ENCODE measurements at regions not wholly inside any gene's neighbourhood (a gene's known extent, or its start where the extent isn't known, plus 50 kb on each side); places are given as distances from the start of the nearest gene placed in this dataset.
"Not testable (repeated sequence)": the region's sequence is repeated elsewhere in the genome, so short reads cannot be mapped to it uniquely, and the experiment has no call there.

- DNase-seq (ENCODE audit: low read depth, low spot score) = no peak
Observed at GRCh38 chr3:178195824-178196223, 340.4 kb upstream of the KCNMB2 start.

- no peak for DNase-seq (ENCODE audit: low read depth, low spot score)
Observed at GRCh38 chr3:178198329-178198728, 337.9 kb upstream of the KCNMB2 start.

GRCh38 chr3:178200316-178200715 is 335.9 kb upstream of the KCNMB2 start:
- no peak for DNase-seq (ENCODE audit: low read depth, low spot score)

GRCh38 chr3:178201714-178202113 is 334.5 kb upstream of the KCNMB2 start:
- DNase-seq (ENCODE audit: low read depth, low spot score) = no peak

- no peak for DNase-seq (ENCODE audit: low read depth, low spot score)
Observed at GRCh38 chr3:178202194-178202593, 334.0 kb upstream of the KCNMB2 start.

GRCh38 chr3:178203165-178203564 is 333.1 kb upstream of the KCNMB2 start:
- no peak for DNase-seq (ENCODE audit: low read depth, low spot score)

- DNase-seq (ENCODE audit: low read depth, low spot score) = no peak
Observed at GRCh38 chr3:178203650-178204049, 332.6 kb upstream of the KCNMB2 start.

GRCh38 chr3:178205740-178206139 is 330.5 kb upstream of the KCNMB2 start:
- no peak for DNase-seq (ENCODE audit: low read depth, low spot score)

GRCh38 chr3:178206521-178206920 is 329.7 kb upstream of the KCNMB2 start:
- DNase-seq (ENCODE audit: low read depth, low spot score) = no peak

- not testable (repeated sequence) for DNase-seq (ENCODE audit: low read depth, low spot score)
Observed at GRCh38 chr3:178207161-178207560, 329.1 kb upstream of the KCNMB2 start.

GRCh38 chr3:178207627-178208026 is 328.6 kb upstream of the KCNMB2 start:
- not testable (repeated sequence) for DNase-seq (ENCODE audit: low read depth, low spot score)

GRCh38 chr3:178209116-178209515 is 327.1 kb upstream of the KCNMB2 start:
- not testable (repeated sequence) for DNase-seq (ENCODE audit: low read depth, low spot score)

- DNase-seq (ENCODE audit: low read depth, low spot score) = not testable (repeated sequence)
Observed at GRCh38 chr3:178209618-178210017, 326.6 kb upstream of the KCNMB2 start.

GRCh38 chr3:178211086-178211485 is 325.1 kb upstream of the KCNMB2 start:
- not testable (repeated sequence) for DNase-seq (ENCODE audit: low read depth, low spot score)

GRCh38 chr3:178217479-178217878 is 318.8 kb upstream of the KCNMB2 start:
- no peak for DNase-seq (ENCODE audit: low read depth, low spot score)

- DNase-seq (ENCODE audit: low read depth, low spot score) = no peak
Observed at GRCh38 chr3:178218231-178218630, 318.0 kb upstream of the KCNMB2 start.

- not testable (repeated sequence) for DNase-seq (ENCODE audit: low read depth, low spot score)
Observed at GRCh38 chr3:178219661-178220060, 316.6 kb upstream of the KCNMB2 start.

GRCh38 chr3:178223876-178224275 is 312.4 kb upstream of the KCNMB2 start:
- no peak for DNase-seq (ENCODE audit: low read depth, low spot score)

- no peak for DNase-seq (ENCODE audit: low read depth, low spot score)
Observed at GRCh38 chr3:178226094-178226493, 310.1 kb upstream of the KCNMB2 start.

GRCh38 chr3:178231645-178232044 is 304.6 kb upstream of the KCNMB2 start:
- no peak for DNase-seq (ENCODE audit: low read depth, low spot score)

GRCh38 chr3:178233371-178234071 is 302.7 kb upstream of the KCNMB2 start:
- no peak for DNase-seq (ENCODE audit: low read depth, low spot score)

GRCh38 chr3:178236555-178237277 is 299.5 kb upstream of the KCNMB2 start:
- peak; percentile 2 for DNase-seq (ENCODE audit: low read depth, low spot score)

- DNase-seq (ENCODE audit: low read depth, low spot score) = no peak
Observed at GRCh38 chr3:178238179-178238578, 298.1 kb upstream of the KCNMB2 start.
